HG03354 (cell line): ENCODE measurements at regions not wholly inside any gene's neighbourhood (a gene's known extent, or its start where the extent isn't known, plus 50 kb on each side); places are given as distances from the start of the nearest gene placed in this dataset.

Experiments
- ATAC-seq: cut with Tn5 transposase; IDR thresholded peaks from one replicate; pipeline ENCODE4 v1.9.1; 2021; ENCODE audit warnings: mild to moderate bottlenecking; ENCODE audit not compliant: unreplicated experiment, poor library complexity, severe bottlenecking

DNA sequence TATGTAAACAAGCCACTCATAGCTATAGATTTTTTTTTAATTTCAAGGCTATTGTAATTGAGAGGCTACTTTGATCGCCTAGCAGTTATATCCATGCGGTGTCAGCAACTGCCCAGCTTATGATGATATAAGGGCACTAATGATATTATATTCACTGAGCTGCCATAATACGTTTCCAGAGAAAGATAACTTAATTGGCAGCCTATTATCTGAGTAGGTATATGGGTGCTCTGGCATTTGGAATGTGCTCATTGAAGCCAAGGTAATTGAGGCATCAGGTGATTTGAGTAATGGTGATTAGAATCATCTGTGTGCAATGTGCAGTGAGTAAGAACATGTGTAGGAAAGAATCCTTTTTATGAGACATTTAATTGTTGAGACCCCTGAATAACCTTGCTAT, 490.0 kb downstream of the CENPC start:
- ATAC-seq = no peak

DNA sequence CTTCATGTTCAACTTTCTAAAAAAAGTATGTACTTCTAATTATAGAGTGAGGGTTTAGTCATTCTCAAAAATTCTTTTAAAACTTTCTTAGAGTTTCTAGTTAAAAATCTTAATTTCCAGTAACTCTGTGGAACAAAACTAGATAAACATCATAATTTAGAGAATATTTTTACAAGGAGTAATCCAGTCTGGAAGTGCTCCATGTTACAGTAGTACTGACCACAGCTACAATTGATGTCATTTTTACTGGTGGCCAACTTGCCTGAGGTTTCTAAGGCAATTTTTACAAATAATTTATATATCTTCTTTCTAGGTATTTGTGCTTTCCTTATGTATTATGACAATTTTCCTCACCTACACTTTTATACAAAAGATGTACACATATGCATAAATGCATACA, 490.4 kb downstream of the CENPC start:
- ATAC-seq = no peak

DNA sequence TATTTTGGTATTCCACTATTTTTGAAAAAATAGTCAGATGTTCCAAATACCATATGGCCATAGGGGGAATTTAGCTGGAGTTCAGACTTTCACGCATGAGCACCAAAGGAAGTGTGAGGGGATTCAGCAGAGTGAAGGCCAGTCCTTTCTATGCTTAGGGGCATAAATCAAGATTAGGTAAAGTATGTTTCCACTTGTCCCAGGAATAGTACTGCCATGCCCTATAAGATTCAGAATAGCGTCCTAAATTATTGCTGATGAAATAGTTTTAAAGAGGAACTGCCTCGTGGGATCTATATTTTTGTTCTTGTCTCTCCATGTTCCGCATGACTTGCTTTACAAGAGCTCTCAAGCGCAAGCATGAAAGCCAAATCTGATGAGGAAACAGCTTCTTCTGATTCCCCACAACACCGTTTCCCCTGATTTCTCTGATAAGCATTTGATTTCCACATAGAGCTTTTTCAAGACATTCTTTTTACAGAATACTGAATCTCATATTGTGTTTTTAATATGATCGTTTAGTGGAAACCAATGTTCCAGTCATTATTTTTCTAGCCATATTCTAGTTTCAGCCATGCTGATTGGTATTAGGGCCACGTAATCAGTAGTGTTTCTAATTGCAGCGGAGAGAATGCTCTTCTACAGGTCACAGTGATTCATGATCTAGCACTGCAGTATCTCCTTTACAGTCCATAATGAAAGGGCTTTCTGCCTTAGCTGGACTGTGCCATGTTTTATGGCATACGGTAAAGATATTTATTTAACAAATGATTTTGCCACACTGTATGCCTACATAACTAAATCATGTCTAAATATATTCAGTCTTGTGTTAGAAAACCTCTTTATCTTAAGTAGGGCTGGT, 492.3 kb downstream of the CENPC start:
- ATAC-seq = no peak

DNA sequence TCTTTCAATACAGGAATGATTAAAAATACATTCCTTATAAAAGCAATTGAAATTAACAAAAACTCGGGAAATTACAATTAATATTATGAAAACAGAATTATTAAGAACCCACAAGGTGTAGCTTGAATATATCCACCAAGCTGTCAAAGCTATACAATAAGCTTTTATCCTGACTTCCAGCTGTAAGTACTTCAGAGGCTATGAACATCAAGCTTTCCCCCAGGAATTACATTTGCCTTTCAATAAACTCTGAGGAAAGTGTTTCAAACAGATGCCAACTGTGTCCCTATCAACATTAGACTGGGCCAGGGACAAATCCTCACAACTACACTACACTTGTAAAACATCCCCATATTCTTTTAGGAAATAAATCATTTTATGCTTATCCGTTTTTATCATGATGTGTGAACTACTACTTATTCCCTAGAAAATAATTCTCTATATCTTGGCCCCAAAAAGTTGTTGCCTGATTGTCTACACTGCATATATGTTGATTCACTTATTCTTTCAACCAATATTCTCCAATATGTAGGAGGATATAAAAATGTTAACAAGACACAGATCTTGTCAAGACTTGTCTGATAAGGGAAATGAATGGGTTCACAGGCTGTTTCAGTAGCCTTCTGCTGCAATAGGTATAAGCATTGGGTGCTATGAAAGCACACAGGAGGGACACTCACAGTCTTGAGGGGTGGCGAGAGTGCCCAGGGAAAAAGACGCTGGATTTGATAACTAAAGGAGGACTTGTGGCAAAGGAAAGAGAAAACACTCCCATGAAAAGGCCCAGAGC, 494.1 kb downstream of the CENPC start:
- no peak for ATAC-seq

DNA sequence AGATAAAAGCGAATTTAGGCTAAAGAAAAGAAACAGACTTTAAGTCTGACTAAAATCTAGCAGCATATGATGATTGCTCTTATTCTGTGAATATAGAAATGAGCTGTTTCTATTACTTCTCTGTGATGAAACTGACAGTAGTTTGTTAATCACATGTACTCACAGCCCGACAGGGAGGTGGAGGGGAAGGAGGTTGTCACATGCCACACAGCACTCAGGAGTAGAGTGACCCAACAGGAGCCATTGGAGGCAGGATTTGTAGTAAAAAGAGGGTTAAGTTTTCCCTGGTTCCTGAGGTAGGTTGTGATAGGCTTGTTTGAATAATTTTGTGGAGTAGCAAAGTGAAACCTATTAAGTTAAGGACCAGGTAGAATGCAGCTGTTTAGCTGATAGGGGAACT, 495.9 kb downstream of the CENPC start:
- ATAC-seq = no peak

DNA sequence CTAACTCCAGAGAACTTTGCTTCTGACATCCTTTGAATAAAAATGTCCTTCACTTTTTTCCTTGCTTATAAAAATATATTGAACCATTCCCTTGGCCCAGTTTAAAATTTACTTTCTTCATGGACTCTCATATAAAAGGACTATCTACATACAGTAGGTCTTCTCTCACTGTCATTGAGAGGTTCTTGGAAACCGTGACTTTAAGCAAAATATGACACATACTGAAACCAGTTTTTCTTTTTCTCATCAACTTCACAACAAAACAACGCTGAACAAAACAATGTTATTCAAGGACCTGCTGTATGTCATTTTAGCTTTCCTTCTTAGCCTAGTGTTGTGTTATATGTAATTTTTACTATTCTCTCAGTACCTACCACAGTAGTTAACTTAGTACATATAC, 496.8 kb downstream of the CENPC start:
- no peak for ATAC-seq

DNA sequence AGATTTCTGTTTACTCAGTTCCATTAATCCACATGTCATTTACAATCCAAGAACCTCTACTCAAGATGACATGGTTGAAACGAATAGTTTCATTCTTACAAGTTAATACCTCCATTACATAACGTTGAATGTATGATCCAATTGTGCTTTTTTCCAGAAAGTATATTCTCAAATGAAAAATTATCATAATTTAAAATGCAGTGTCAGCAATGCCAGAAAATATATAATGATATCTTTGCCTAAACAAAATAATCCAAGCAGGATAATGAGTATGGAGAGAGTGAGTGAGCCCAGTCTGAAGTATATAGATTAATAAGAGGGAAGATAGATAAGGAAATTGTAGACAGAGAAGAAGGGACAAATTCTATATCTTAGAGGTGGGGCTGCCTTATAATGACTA, 505.0 kb downstream of the CENPC start:
- no peak for ATAC-seq

DNA sequence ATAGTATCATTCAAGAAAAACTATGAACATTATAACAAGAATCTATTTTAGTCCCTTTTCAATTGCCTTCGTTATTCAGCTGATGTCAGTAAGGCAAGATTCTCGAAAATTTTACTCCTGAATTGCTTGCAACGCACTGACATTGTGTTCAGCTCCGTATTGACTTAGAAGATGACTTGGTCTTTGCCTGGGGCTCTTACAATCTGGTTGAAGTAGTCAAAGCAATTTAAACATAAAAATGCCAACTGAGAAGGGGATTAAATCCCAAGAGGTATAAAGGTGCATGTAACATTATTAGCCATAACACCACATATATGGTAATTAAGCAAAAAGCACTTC, 507.1 kb downstream of the CENPC start:
- ATAC-seq = no peak

DNA sequence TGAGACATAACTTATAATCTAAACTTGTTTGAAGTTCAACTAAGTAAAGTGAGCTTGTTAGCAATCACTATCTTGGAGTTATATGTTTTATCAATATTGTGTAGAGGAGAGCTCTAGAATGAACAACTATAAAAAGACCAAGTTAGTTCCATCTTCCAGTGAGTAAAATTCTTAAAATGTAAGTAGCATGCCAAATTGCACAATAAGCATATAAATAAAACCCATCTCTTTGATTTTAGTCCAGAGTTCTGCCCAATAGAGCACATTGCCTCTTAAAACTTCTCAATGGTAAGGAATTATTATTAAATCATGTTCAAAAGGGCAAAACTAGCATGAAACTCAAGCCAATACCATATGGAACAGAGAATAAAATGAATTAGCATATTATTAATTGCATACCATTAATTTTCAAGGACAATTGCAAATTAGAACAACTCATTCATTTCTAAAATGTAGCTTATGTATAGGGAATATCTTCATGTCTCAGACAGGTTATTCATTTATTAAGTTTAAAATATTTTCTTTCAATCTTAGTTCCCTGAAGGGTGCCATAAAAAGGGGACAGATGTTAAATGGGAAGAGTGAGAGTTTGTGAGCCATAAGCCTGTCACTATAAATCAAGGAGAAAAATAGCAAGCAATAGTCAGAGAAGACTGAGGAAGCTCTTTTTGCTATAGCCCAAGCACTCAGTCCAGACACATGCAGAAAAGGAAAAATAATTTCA, 507.6 kb downstream of the CENPC start:
- no peak for ATAC-seq

DNA sequence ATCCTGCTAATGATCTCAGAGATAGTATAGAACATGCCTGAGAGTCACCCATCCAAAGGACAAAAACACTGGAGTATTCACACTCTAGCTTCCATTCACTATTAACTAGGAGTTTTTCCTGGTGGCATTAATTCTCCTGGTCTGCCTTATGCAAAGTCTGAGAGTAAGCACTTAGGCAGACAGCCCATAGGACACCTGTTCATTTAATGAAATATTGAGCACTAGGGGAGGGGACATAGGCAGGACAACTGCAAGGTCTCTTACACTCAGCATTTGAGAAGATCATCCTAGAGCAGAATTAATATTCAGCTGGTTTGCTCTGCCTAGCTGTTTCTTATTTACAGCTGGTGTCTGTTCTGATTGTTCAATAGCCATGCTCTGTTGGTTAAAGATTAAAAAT, 508.5 kb downstream of the CENPC start:
- no peak for ATAC-seq

DNA sequence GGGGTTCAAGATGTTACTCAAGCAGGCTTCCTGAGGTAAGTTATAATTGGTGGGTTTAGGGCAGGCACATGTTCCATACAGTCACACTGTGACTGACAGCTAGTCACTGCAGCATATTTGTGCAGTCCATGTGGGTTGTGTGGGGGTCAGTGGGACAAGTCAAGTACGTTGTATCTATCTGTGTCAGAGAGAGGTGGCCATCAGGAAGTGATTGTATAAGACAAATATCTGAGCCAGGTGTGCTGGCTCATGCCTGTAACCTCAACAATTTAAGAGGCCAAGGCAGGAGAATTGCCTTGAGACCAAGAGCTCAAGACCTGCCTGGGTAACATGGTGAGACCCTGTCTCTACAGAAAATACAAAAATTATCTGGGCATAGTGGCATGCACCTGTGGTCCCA, 509.3 kb downstream of the CENPC start:
- ATAC-seq = no peak

DNA sequence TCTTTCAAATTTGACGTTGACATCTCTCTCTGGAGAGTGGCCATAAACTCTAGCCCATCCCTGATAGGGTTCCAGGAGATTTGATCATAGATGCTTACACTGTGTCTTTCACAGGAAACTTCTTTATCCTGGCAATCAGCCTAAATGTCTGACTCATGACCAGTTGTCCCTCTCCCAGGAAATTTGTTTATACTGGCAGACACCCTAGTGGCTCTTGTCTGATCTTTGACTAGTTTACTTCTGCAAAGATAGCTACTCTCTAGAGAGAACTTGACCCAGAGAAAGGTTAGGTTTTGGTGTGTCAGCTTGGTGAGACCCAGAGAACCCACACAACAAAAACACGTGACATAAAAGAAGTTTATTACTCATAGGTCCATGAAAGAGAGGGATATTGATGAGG, 509.8 kb downstream of the CENPC start:
- no peak for ATAC-seq

DNA sequence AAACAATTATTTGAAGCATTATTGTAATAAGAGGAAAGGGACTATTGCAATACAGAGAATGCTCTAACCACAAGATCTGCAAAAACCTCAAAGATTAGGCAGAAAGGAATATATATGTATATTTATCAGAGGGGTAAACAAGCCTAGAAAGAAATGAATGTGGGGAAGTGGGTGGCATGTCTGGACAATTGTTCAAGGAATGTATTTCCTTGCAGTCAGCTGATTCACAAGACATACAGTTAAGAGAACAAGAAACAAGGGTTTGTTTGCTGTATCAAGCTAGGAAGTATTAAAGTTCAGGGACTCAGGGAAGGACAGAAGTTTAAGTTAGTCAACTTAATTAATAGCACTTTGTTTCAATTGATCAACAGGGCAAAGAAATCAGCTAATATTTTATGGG, 514.7 kb downstream of the CENPC start:
- ATAC-seq = no peak

DNA sequence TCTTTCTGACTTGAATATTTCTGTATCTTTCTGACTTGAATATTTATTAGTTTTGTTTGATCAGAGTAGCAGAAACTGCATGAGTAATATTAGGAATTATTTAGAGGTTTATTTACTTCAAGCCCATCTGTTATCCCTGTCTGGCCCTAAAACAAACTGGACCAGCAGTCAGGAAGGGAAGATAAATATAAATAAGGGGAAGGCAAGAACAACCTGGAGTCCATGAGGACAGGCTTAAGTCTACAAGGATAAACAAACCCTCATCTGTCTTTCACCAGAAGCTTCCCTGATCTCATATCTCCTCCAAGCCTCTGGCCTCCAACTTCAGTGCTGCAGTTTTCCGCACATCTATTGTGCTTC, 524.9 kb downstream of the CENPC start:
- no peak for ATAC-seq

DNA sequence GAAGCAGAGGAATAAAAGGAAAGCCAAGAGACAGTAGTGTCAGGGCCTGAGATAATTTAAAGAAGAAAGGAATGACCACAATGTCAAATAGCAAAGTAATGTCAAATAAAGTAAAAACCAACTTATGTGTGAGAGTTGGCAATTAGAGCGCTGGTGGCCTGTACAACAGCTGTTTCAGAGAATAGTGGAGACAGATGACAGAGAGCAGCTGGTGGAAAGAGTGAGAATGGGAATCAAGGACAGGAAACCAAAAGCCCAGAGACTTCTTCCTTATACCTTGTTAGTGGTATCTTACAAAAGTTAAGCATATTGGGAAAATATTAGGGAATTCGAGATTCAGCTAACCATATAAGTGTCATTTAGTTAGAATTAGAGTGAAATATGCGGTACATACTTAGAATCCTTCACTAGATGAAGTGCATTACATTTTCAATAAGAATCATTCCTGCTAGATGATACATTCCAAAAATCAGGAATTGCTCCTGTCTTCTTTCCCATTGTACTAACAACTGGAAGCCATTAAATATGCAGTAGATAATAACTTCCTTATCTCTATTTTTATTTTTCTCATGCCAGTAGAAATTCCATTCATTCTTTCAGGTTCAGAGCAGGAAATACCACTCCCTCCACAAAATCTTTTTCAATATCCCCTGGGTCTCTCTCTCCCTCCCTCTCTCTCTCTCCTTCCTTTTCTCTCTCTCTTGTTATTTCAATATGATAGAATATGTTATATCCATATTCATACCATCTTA, 525.4 kb downstream of the CENPC start:
- no peak for ATAC-seq

DNA sequence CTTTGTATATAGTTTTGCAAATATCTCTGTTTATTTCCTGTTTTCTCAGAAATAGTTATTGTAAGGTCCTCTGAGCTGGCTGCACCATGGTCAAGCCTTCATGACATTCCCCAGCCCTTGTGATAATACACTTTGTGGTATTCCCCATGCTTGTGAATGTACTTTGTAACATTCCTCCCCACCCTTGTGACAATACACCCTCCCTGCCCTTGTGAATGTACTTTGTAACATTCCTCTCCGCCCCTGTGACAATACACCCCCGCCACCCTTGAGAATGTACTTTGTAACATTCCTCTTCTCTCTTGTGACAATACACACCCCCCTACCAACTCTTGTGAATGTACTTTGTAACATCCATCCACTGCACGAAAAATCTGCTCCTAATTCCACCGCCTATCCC, 530.7 kb downstream of the CENPC start:
- no peak for ATAC-seq

DNA sequence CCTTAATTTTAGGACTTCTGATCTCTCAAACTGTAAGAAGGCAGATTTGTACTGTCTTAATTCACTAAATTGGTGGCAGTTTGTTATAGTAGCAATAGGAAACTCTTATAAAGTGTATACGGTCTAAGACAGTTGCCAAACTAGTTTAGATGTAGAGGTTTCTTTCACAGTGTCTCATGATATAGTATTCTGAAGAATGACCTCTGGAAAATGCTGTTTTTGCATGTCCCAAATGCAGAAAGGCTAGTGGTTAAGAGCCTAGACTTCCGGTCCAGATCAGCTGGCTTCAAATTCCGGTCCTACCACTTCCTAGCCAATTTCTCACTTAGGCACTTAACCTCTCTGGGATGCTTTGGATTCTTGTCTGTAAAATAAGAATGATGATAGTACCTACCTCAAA, 538.5 kb downstream of the CENPC start:
- no peak for ATAC-seq

DNA sequence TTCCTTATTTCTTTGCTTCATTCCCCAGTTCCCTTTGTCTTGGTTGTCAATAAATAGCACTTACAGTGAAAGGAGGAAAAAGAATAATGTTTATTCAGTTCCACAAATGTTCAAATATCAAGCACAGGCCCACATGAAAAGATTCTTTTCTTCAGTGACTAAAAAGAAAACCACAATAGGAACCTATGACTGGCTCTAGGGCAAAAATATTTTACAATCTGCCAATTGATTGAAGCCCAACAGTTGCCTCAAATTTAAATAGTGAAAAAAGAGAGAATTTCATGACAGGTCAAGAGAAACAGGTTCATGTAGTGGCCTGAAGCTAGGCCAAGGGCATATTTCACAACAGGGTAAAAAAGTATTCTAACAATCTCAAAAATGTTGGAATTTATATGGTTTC, 553.8 kb downstream of the CENPC start:
- no peak for ATAC-seq

DNA sequence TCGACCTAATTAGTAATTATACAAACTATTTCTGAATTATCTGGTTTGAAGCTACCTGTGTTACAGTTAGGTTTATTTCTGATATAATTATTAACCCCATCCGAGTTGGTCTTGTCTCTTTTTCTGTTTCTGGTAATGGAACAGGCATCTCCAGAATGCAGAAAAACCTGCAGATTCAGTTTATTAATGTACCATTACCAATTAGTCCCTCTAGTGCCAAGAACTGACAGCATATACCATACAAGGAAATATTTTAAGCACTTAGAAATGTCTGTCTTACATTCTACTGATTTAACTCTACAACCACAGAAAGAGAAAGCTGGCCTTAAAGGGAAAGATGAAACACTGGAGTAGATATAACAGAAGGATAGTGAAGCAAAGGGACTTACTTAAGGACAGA, 570.6 kb downstream of the CENPC start:
- ATAC-seq = no peak

DNA sequence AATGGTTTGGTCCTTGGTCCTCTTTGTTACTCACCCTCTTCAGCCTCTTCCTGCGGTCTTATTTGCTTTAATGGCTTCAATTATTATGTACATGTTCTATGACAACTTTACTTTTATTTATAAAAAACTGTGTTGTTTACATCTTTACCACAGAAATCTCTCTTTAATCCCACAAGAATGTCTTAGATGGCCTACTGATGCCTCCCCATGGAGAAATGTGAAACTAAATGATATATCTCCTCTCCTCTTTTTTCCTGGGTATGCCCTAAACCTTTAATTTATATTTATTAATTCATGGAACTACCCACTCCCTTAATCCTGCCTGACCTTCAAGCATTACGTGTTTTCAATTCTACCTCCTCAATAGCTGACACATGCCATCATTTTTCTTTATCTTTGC, 573.2 kb downstream of the CENPC start:
- ATAC-seq = no peak
